ENCODE measurements at regions not wholly inside any gene's neighbourhood (a gene's known extent, or its start where the extent isn't known, plus 50 kb on each side); places are given as distances from the start of the nearest gene placed in this dataset.

- no peak for DNase-seq
These were observed 205.5 kb downstream of the USP12 start for GRCh38 chr13:26965952-26966700.

GRCh38 chr13:26964278-26965250 is 204.0 kb upstream of the GPR12 start:
- DNase-seq: no peak

GRCh38 chr13:26962671-26963070 is 202.1 kb upstream of the GPR12 start:
- DNase-seq: no peak

- no peak for DNase-seq
These were observed 201.5 kb upstream of the GPR12 start for GRCh38 chr13:26961890-26962615.

GRCh38 chr13:26957182-26957581 is 196.6 kb upstream of the GPR12 start:
- DNase-seq: peak; percentile 63

GRCh38 chr13:26956522-26957142 is 196.0 kb upstream of the GPR12 start:
- DNase-seq: no peak

- no peak for DNase-seq
These were observed 194.4 kb upstream of the GPR12 start for GRCh38 chr13:26954976-26955375.

- no peak for DNase-seq
These were observed 192.7 kb upstream of the GPR12 start for GRCh38 chr13:26953291-26953690.

- no peak for DNase-seq
These were observed 192.1 kb upstream of the GPR12 start for GRCh38 chr13:26952551-26953143.

GRCh38 chr13:26951581-26952177 is 191.1 kb upstream of the GPR12 start:
- DNase-seq: no peak

- no peak for DNase-seq
These were observed 190.4 kb upstream of the GPR12 start for GRCh38 chr13:26950968-26951367.

GRCh38 chr13:26950546-26950945 is 190.0 kb upstream of the GPR12 start:
- DNase-seq: no peak

GRCh38 chr13:26949701-26950502 is 189.3 kb upstream of the GPR12 start:
- DNase-seq: no peak

GRCh38 chr13:26948353-26948752 is 187.8 kb upstream of the GPR12 start:
- DNase-seq: no peak

GRCh38 chr13:26946684-26947343 is 186.2 kb upstream of the GPR12 start:
- peak; percentile 80 for DNase-seq

- peak; percentile 16 for DNase-seq
These were observed 183.2 kb upstream of the GPR12 start for GRCh38 chr13:26943748-26944147.

- no peak for DNase-seq
These were observed 181.6 kb upstream of the GPR12 start for GRCh38 chr13:26942184-26942583.

GRCh38 chr13:26941345-26942174 is 181.0 kb upstream of the GPR12 start:
- peak; percentile 27 for DNase-seq

- no peak for DNase-seq
These were observed 173.5 kb upstream of the GPR12 start for GRCh38 chr13:26934096-26934495.

- DNase-seq: no peak
These were observed 171.9 kb upstream of the GPR12 start for GRCh38 chr13:26932465-26932864.
